Stimulated activated CD8-positive, alpha-beta memory T cell treated with anti-CD3 and anti-CD28 coated beads, Interleukin-15, amount 100 ng/mL, for 24 hours (primary cell): ENCODE measurements at regions not wholly inside any gene's neighbourhood (a gene's known extent, or its start where the extent isn't known, plus 50 kb on each side); places are given as distances from the start of the nearest gene placed in this dataset.
"Not testable (repeated sequence)": the region's sequence is repeated elsewhere in the genome, so short reads cannot be mapped to it uniquely, and the experiment has no call there.

ENCODE experiments used
- DNase-seq: peaks from one replicate; pipeline ENCODE4 v3.0.0-alpha.2; 2020; ENCODE audit warnings: low read depth

DNA sequence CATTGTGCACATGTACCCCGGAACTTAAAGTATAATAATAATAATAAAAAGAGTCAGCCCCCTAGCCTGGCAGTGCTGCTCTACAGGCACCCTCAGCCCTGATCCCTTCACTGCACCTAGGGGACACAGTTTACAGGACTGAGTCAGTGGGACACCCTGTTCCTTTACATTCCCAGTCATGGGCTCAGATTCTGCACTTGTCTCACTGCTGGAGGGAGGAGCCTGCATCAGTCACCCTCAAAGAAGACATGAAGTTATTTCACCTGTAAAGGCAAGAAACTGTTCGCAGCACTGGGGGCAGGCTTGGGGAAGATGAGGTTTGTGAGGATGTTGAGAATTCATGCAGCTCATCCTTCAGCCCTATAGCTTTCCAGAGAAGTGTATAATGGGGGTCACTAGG is 50.7 kb upstream of the VPREB1 start:
- no peak for DNase-seq

DNA sequence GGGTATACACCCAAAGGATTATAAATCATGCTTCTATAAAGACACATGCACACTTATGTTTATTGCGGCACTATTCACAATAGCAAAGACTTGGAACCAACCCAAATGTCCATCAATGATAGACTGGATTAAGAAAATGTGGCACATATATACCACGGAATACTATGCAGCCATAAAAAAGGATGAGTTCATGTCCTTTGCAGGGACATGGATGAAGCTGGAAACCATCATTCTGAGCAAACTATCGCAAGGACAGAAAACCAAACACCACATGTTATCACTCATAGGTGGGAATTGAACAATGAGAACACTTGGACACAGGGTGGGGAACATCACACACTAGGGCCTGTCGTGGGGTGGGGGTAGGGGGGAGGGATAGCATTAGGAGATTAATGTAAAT is 51.1 kb upstream of the VPREB1 start:
- DNase-seq = not testable (repeated sequence)

DNA sequence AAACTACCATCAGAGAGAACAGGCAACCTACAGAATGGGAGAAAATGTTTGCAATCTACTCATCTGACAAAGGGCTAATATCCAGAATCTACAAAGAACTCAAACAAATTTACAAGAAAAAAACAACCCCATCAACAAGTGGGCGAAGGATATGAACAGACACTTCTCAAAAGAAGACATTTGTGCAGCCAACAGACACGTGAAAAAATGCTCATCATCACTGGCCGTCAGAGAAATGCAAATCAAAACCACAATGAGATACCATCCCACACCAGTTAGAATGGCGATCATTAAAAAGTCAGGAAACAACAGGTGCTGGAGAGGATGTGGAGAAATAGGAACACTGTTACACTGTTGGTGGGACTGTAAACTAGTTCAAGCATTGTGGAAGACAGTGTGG is 51.6 kb upstream of the VPREB1 start:
- DNase-seq = not testable (repeated sequence)

DNA sequence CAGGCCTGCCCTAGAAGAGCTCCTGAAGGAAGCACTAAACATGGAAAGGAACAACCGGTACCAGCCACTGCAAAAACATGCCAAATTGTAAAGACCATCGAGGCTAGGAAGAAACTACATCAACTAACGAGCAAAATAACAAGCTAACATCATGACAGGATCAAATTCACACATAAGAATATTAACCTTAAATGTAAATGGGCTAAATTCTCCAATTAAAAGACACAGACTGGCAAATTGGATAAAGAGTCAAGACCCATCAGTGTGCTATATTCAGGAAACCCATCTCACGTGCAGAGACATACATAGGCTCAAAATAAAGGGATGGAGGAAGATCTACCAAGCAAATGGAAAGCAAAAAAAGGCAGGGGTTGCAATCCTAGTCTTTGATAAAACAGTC is 54.8 kb upstream of the VPREB1 start:
- DNase-seq = not testable (repeated sequence)

DNA sequence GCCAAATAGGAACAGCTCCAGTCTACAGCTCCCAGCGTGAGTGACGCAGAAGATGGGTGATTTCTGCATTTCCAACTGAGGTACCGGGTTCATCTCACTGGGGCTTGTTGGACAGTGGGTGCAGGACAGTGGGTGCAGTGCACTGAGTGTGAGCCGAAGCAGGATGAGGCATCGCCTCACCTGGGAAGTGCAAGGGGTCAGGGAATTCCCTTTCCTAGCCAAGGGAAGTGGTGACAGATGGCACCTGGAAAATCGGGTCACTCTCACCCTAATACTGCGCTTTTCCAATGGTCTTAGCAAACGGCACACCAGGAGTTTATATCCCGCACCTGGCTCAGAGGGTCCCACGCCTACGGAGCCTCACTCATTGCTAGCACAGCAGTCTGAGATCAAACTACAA is 56.7 kb upstream of the VPREB1 start:
- DNase-seq = not testable (repeated sequence)

DNA sequence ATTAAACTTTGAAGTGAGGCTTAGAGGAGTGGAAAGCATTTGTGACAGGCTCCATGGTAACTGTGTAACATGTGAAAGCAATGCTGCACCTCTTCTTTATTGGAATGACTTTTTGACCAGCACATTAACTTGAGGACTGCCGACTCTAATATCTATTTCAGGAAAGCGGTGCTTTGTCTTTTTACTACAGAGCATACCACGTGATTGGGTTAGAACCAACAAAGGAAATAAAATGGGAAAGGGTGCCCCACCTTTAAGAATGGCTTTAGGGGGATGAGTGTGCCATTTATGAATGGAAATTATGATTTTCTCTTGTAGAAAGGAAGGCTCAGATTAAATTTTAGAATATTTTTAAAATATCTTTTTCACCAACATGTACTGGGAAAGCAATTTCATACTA is 57.3 kb upstream of the VPREB1 start:
- DNase-seq = no peak

DNA sequence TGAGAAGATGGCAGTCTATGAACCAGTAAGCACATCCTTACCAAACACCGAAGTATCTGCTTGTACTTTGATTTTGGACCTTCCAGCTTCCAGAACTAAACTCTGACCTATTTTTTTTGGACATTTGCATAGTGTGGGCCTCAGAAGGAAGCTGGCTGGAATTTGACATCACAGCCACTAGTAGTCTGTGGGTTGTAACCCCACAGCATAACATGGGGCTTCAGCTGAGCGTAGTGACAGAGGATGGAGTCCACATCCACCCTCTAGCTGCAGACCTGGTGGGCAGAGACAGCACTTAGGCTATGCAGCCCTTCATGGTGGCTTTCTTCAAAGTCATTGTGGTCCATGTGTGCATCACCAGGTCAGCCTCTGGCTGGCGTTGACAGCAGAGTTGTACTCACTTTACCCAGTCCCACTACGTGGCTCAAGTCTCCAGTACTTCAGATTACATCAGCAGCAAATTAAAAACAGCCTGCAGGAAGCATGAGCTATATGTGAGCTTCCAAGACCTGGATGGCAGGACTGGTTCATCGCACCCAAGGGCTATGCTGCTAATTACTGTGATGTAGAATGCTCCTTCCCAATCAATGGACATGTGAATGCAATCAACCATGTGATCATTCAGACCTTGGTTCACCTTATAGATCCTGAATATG is 58.6 kb upstream of the VPREB1 start:
- DNase-seq = no peak

DNA sequence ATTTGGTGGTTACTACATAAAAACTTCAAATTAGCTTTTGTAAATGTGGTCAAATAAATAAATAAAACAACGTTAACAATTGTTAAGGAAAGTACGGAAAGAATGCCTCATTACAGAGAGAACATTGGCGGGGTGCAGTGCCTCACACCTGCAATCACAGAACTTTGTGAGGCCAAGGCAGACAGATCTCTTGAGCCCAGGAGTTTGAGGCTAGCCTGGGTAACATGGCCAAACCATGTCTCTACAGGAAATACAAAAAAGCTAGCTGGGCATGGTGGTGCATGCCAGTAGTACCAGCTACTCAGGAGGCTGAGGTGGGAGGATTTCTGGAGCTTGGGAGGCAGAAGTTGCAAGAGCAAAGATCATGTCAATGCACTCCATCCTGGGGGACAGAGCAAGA is 59.4 kb upstream of the VPREB1 start:
- no peak for DNase-seq

DNA sequence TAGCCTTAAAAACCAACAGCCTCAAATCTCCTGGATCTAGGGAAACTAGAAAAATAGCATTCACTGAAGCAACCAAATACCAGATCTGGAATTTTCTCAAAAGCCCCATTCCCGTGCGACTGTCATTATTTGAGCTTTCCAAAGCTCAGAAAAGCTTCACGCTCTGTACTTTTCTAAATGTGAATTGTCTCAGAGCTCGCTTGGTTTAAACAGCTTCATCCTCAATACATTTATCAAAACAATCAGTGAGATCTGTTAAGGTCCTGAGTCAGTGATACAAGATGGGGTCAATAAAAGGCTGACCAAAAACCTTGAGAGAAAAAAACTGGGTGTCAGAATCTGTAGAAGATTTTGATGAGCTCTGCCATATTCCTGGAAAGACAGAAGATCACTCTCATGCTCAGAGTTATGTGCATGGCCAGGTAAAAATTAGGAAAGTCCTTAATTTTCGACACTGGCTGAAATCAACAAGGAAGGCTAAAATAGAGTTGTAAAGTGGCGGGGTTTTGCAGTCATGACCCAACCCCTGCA is 60.2 kb upstream of the VPREB1 start:
- no peak for DNase-seq

DNA sequence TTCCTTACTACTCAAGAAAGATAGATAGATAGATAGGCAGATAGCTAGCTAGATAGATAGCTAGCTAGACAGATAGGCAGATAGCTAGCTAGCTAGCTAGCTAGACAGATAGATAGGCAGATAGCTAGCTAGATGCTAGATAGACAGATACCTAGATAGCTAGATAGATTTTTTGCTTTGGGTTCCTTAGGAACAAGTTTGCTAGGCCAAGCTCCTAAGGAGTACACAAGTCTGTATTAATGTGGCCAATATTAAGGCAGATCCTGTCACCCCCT is 61.7 kb upstream of the VPREB1 start:
- no peak for DNase-seq

DNA sequence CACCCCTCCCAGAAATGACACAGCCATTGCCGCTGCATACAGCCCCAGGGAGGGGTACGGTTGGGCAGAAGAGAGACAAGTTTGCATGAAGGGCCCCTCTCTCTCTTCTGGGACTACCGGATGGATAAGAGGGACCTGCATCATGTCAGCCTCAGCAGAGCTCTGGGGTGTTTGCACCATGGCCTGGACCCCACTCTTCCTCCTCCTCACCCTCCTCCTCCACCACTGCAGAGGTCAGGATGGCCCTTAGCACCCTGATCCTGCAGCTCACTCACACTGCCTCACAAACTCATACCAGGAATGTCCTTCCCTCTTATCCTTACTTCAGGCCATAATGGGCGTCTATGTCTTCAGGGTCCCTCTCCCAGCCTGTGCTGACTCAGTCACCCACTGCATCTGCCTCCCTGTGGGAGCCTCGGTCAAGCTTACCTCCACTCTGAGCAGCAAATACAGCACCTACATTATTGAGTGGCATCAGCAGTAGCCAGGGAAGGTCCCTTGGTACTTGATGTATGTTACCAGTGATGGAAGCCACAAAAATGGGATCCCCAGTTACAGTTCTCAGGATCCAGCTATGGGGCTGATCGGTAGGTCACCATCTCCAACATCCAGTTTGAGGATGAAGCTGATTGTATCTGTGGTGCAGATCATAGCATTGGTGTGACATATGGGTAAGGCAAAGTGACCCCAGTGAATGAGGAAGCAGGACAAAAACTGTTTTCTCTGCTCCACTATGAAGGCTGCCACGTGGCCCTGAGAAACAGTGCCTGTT is 62.2 kb upstream of the VPREB1 start:
- DNase-seq = no peak

DNA sequence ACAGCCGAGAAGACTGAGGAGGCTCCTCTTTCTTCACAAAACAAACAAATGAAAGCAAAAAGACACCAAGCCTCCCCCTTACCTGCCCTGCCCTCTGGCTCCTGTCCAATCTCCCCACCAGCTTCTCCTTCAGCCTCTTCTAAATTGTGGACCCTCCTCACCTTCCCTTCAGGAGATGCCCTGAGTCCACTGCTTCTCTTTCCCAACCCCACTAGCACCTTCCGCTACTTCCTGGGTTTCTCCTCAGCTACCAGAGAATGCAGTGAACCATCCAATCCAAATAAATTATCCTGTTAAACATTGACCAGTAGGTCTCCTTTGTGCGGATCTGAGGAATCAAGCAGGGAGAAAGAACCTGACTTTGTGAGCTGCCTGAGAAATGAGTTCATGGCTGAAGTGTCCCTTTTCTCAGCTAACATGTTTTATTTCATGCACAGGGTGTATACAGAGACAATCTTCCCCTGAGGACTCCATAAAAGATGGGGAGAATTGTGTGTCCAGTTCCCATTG is 63.2 kb upstream of the VPREB1 start:
- no peak for DNase-seq

DNA sequence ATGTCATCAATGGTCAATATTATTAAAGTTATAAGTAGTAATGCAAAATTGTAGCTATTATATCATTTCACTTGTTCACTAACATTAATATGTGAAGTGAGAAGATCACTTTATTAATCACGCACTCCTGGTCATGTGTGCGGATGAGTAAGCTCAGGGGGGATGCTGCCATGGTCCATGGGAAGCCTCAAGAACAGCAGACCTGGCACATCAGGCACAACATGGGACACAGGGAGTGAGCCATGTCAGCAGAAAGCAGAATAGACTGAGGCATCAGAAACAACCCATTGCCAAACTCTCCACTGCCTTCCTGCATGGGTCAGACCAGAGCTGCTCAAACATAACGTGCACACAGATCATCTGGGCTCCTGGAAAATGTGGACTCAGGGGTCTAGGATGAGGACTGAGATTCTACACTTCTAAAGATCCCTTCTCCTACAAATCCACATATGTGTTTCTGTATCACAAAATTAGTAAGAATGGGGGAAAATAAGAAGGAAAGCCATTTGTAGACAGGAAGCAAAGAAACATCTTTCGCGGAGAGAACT is 63.8 kb upstream of the VPREB1 start:
- DNase-seq = no peak

DNA sequence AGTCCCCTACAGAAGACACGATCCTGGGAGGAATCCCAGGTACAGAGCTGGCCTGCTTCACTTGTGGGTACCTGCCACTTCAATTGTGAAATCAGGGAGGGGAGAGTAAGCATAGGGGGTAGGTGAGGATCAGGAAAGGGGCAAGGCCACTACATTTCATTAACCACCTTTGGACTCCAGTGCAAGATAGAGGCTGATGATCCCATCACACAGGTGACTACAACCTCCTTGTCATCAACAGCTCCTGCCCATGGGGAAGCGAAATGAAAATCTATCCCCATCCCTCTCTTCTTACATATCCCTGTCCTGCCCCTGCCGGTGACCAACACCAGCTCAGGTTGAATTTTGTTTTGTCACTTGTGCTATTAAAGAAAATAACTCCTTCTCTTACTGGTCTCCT is 64.7 kb upstream of the VPREB1 start:
- DNase-seq = no peak

DNA sequence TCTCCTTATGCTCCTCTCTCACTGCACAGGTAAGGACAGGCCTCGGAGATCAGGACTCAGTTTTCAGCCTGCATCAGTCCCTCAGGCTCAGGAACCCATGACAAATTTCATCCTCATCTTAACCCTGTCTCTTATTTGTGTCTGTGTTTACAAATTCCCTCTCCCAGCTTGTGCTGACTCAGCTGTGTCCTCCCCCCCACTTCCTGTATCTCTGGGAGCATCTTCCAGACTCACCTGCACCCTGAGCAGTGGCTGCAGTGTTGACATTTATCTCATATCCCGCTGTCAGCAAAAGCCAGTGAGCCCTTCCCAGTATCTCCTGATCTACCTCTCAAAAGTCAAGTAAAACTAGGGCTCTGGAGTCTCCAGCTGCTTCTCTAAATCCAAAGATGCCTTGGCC is 65.6 kb upstream of the VPREB1 start:
- no peak for DNase-seq

DNA sequence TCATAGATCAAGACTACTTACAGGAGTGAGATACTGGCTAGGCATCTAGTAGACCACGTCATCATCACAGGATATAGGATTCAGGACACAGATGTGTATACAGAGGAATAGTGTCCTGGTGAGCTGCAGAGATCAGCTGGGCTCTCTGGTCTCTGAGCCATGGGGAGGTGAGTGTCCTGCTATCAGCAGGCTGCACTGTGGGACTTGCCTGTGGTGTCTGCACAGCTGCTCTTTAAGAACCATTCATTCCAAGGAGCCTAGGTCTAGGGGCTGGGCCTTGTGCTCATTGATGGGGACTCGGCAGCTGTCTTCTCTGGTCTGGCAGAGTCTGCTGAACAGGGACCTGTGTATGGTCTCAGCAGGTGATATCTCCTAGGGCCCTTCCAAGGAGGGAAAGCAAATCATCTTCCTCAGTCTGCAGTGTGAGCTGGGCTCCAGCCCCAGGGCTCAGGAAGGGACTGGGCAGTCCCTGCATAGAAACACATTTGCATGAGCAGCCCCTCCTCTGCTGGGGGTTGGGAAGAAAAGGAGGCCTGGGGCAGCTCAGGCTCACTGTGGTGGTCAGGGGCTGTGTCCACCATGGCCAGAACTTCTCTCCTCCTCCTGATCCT is 66.1 kb upstream of the VPREB1 start:
- DNase-seq = no peak

DNA sequence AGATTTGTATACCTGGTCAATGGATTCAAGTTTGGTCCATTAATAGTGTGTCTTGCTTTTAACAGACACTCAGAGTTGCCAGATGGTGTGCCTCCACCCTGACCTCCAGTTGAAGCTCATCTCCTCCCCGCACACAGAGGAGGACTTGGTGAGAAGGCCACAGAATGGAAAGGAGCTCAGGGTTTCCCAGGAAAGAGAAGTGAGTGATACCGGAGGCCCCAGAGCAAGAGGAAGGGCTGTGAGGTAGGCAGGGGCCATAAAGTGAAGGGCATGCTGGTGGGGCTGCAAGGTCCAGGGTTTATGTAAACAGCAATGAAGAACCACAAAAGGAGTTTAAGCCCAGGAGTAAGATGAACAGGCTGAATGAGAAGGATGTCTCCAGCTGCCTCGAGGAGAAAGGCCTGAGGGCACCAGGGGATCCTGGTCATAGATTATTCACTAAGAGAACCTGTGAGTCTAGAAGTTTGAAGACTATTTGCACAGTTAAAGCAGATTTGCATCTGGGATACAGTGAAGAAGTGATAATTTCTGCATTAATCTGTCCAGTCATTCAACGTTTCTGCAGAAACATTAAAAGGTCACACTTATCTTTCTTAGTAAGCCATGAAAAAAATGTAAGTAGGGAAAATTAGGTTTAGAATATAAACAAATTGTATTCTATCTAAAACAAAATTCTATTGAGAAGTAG is 67.5 kb upstream of the VPREB1 start:
- no peak for DNase-seq

DNA sequence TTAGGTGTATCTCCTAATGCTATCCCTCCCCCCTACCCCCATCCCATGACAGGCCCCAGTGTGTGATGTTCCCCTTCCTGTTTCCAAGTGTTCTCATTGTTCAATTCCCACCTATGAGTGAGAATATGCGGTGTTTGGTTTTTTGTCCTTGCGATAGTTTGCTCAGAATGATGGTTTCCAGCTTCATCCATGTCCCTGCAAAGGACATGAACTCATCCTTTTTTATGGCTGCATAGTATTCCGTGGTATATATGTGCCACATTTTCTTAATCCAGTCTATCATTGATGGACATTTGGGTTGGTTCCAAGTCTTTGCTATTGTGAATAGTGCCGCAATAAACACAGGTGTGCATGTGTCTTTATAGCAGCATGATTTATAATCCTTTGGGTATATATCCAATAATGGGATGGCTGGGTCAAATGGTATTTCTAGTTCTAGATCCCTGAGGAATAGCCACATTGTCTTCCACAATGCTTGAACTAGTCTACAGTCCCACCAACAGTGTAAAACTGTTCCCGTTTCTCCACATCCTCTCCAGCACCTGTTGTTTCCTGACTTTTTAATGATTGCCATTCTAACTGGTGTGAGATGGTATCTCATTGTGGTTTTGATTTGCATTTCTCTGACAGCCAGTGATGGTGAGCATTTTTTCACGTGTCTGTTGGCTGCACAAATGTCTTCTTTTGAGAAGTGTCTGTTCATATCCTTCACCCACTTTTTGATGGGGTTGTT is 71.5 kb upstream of the VPREB1 start:
- DNase-seq = not testable (repeated sequence)

DNA sequence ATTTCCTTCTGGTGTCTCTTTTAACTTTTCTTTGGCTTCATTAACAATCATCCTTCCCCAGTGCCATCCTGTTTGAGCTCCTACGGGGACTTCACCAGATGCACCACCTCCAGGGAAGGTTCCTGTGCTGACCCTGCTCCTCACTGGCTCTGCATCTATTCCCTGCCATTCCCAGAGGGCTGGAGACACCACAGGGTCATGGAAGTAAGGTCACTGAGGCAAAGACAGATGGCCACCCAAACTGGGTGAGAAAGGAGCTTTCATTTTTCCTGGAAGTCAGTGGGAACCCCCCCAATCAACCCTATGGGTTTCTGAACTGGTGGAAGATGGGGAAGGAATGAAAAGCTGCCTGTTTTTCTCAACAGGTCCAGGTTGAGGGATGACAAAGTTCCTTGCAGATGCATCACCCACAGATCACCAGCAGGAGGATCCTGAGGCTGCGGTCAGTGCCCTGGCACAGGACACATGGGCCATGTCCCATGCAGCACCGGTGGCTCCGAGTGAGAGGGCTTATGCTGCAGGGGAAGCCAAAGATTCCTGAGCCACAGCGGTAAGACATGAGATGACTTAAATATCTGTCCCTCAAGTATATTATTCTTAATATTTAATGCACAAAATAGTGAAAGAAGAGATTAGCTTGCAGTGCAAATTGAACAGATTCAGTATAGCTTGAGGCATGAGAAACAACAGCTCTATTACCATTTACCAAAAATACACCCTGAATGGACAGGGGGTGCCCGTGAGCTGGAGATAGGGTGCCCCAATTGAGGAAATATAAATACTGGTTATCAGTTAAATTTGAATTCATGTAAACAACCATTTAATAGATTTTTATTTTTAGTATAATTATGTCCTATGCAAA is 73.0 kb upstream of the VPREB1 start:
- DNase-seq = no peak

DNA sequence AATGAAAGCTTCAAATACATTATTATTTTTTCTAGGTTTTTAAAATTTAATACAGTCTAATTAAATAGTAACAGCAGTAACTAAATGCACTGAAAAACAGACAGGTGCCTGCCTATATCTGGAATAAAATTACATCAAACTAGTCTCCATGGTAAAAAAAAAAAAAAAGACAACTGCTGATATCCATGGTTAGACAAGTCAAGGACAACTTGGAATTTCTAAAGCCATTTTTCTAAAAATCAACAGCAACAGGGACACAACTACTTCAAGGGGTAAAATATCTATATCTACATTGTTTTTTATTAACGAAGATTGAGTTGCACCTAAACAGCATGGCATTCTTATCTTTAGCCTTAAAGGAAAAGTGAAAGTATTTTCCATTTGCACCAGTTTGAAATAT is 74.7 kb upstream of the VPREB1 start:
- no peak for DNase-seq
